Nephron progenitor cell (in vitro differentiated cells): ENCODE measurements at regions not wholly inside any gene's neighbourhood (a gene's known extent, or its start where the extent isn't known, plus 50 kb on each side); places are given as distances from the start of the nearest gene placed in this dataset.
"Not testable (repeated sequence)": the region's sequence is repeated elsewhere in the genome, so short reads cannot be mapped to it uniquely, and the experiment has no call there.

Experiments used
- DNase-seq: peaks from one replicate; pipeline ENCODE4 v3.0.0; 2021
- H3K27ac Mint-ChIP-seq: 2 replicates; pipeline ENCODE4 v1.8.0; 2021; ENCODE audit warnings: mild to moderate bottlenecking, moderate library complexity, mixed read lengths
- H3K27me3 Mint-ChIP-seq: 2 replicates; pipeline ENCODE4 v1.8.0; 2021; ENCODE audit warnings: mild to moderate bottlenecking, low read depth, mixed read lengths; ENCODE audit not compliant: poor library complexity
- H3K36me3 Mint-ChIP-seq: 2 replicates; pipeline ENCODE4 v1.8.0; 2021; ENCODE audit warnings: low read depth, mixed read lengths
- H3K4me1 Mint-ChIP-seq: 2 replicates; pipeline ENCODE4 v1.8.0; 2021; ENCODE audit warnings: mixed read lengths
- H3K4me3 Mint-ChIP-seq: 2 replicates; pipeline ENCODE4 v1.8.0; 2021; ENCODE audit warnings: mild to moderate bottlenecking, moderate library complexity, mixed read lengths
- H3K9me3 Mint-ChIP-seq: 2 replicates; pipeline ENCODE4 v1.8.0; 2021; ENCODE audit warnings: mild to moderate bottlenecking, moderate library complexity, mixed read lengths
- CTCF ChIP-seq: fragments of 200-600 bp; sonication (generic); IDR thresholded peaks from 2 replicates; pipeline ENCODE4 v1.5.0; 2021; ENCODE audit warnings: antibody characterized with exemption

- Mint-ChIP-seq H3K36me3 (peaks cover 11% of the 10 kb centered on the region), H3K4me1 (no peaks in the 10 kb centered on the region), H3K4me3 (no peak overlapping the region), H3K9me3 (peaks cover 66% of the 10 kb centered on the region), H3K27me3 (peaks cover 24% of the 10 kb centered on the region), H3K27ac (no peak overlapping the region)
- no peak for DNase-seq
- no peak for TF ChIP-seq CTCF
Observed at GRCh38 chr21:36613554-36613953, 85.4 kb upstream of the SIM2 start.

- no peaks in the 10 kb centered on the region for H3K4me1 Mint-ChIP-seq
- no peak overlapping the region for H3K27ac Mint-ChIP-seq
- no peak for TF ChIP-seq CTCF
- peaks cover 66% of the 10 kb centered on the region for H3K9me3 Mint-ChIP-seq
- H3K27me3 Mint-ChIP-seq, result peaks cover 24% of the 10 kb centered on the region
- no peak overlapping the region for H3K4me3 Mint-ChIP-seq
- peaks cover 6% of the 10 kb centered on the region for H3K36me3 Mint-ChIP-seq
- no peak for DNase-seq
Observed at GRCh38 chr21:36615274-36615964, 83.5 kb upstream of the SIM2 start.

- not testable (repeated sequence) for H3K36me3 Mint-ChIP-seq, H3K4me3 Mint-ChIP-seq, H3K4me1 Mint-ChIP-seq, DNase-seq, H3K27ac Mint-ChIP-seq
- H3K27me3 Mint-ChIP-seq, result peaks cover 20% of the 10 kb centered on the region
- peaks cover 74% of the 10 kb centered on the region for H3K9me3 Mint-ChIP-seq
Observed at GRCh38 chr21:36616773-36617172, 82.1 kb upstream of the SIM2 start.

GRCh38 chr21:36621794-36622193, 77.1 kb upstream of the SIM2 start:
- not testable (repeated sequence) for DNase-seq, H3K4me3 Mint-ChIP-seq, H3K4me1 Mint-ChIP-seq, H3K36me3 Mint-ChIP-seq, H3K27ac Mint-ChIP-seq
- H3K27me3 Mint-ChIP-seq, result peaks cover 19% of the 10 kb centered on the region
- H3K9me3 Mint-ChIP-seq, result peaks cover 63% of the 10 kb centered on the region

GRCh38 chr21:36624105-36624504, 74.8 kb upstream of the SIM2 start:
- H3K9me3 Mint-ChIP-seq, result peaks cover 44% of the 10 kb centered on the region

GRCh38 chr21:36626791-36627190, 72.1 kb upstream of the SIM2 start:
- peaks cover 40% of the 10 kb centered on the region for H3K27me3 Mint-ChIP-seq
- DNase-seq, result no peak
- H3K36me3 Mint-ChIP-seq, result no peaks in the 10 kb centered on the region
- TF ChIP-seq CTCF, result no peak
- peaks cover 17% of the 10 kb centered on the region for H3K4me1 Mint-ChIP-seq
- H3K27ac Mint-ChIP-seq, result no peak overlapping the region
- peaks cover 21% of the 10 kb centered on the region for H3K9me3 Mint-ChIP-seq
- H3K4me3 Mint-ChIP-seq, result no peak overlapping the region

More at GRCh38 chr21:36624105-36624504, 74.8 kb upstream of the SIM2 start:
- H3K27me3 Mint-ChIP-seq, result peaks cover 18% of the 10 kb centered on the region
- DNase-seq, result no peak
- H3K27ac Mint-ChIP-seq, result no peak overlapping the region
- peaks cover 13% of the 10 kb centered on the region for H3K4me1 Mint-ChIP-seq
- no peak for TF ChIP-seq CTCF
- no peaks in the 10 kb centered on the region for H3K36me3 Mint-ChIP-seq
- H3K4me3 Mint-ChIP-seq, result no peak overlapping the region

GRCh38 chr21:36627242-36627641, 71.7 kb upstream of the SIM2 start:
- Mint-ChIP-seq H3K4me3 (no peak overlapping the region), H3K27ac (no peak overlapping the region), H3K27me3 (peaks cover 45% of the 10 kb centered on the region), H3K9me3 (peaks cover 20% of the 10 kb centered on the region), H3K36me3 (no peaks in the 10 kb centered on the region), H3K4me1 (peaks cover 17% of the 10 kb centered on the region)
- no peak for DNase-seq
- TF ChIP-seq CTCF, result no peak
